ENCODE measurements at regions not wholly inside any gene's neighbourhood (a gene's known extent, or its start where the extent isn't known, plus 50 kb on each side); places are given as distances from the start of the nearest gene placed in this dataset.

- H3K27ac ChIP-seq: no peak overlapping the region
- intact Hi-C loops (cut with DNase I; ENCODE audit: low total_unique reads): no loop called here
- DNase-seq: no peak
- no peaks in the 10 kb centered on the region for H3K36me3 ChIP-seq
- no peak overlapping the region for H3K4me3 ChIP-seq
- peaks cover 0 to 12% (median 0%) of the 10 kb centered on the region in 7 donors for H3K27me3 ChIP-seq (replicated peaks in 1 of 7)
- H3K4me1 ChIP-seq: no peaks in the 10 kb centered on the region
- peaks cover 0 to 7% (median 0%) of the 10 kb centered on the region in 8 donors for H3K9me3 ChIP-seq
- TF ChIP-seq POLR2A (IDR thresholded peaks at IDR 0.05): no peak
- TF ChIP-seq POLR2AphosphoS5 (IDR thresholded peaks at IDR 0.05): no peak
- no peak for TF ChIP-seq CTCF (IDR thresholded peaks at IDR 0.05 in 8 of 11, conservative IDR thresholded peaks at IDR 0.05 in 3 of 11)
- WGBS, 5 donors: 73 to 89% (median 86%) methylated on average over 1 of the region's 1 CpG
Measured at GRCh38 chr20:52530571-52530970, 339.0 kb upstream of the ZFP64 start.

- TF ChIP-seq POLR2A (IDR thresholded peaks at IDR 0.05) (no peak), CTCF (IDR thresholded peaks at IDR 0.05 in 8 of 11, conservative IDR thresholded peaks at IDR 0.05 in 3 of 11) (no peak), POLR2AphosphoS5 (IDR thresholded peaks at IDR 0.05) (no peak)
Measured at GRCh38 chr20:52529826-52530225, 338.2 kb upstream of the ZFP64 start.

GRCh38 chr20:52524861-52525260 is 333.3 kb upstream of the ZFP64 start:
- H3K36me3 ChIP-seq: no peaks in the 10 kb centered on the region
- no peak for DNase-seq
- intact Hi-C loops (cut with DNase I; ENCODE audit: low total_unique reads): no loop called here
- no peak overlapping the region for H3K27ac ChIP-seq
- H3K27me3 ChIP-seq (replicated peaks in 1 of 7): peaks cover 0 to 11% (median 0%) of the 10 kb centered on the region in 7 donors
- 54 to 90% (median 64%) methylated on average over 2 of the region's 2 CpGs for WGBS, 5 donors
- TF ChIP-seq CTCF (IDR thresholded peaks at IDR 0.05 in 8 of 11, conservative IDR thresholded peaks at IDR 0.05 in 3 of 11): no peak
- TF ChIP-seq POLR2AphosphoS5 (IDR thresholded peaks at IDR 0.05): no peak
- TF ChIP-seq POLR2A (IDR thresholded peaks at IDR 0.05): no peak
- H3K9me3 ChIP-seq: peaks cover 0 to 14% (median 4%) of the 10 kb centered on the region in 8 donors
- no peak overlapping the region for H3K4me3 ChIP-seq
- no peaks in the 10 kb centered on the region for H3K4me1 ChIP-seq

More at GRCh38 chr20:52529826-52530225, 338.2 kb upstream of the ZFP64 start:
- no peak for DNase-seq
- 57 to 71% (median 68%) methylated on average over 7 of the region's 7 CpGs for WGBS, 5 donors
- Histone ChIP-seq H3K36me3 (no peaks in the 10 kb centered on the region), H3K4me1 (no peaks in the 10 kb centered on the region), H3K27me3 (replicated peaks in 1 of 7) (peaks cover 0 to 12% (median 0%) of the 10 kb centered on the region in 7 donors), H3K4me3 (no peak overlapping the region), H3K27ac (no peak overlapping the region), H3K9me3 (peaks cover 0 to 7% (median 0%) of the 10 kb centered on the region in 8 donors)
- intact Hi-C loops (cut with DNase I; ENCODE audit: low total_unique reads): no loop called here

- no peak for DNase-seq
- Histone ChIP-seq H3K27ac (no peak overlapping the region), H3K36me3 (no peaks in the 10 kb centered on the region), H3K27me3 (replicated peaks in 1 of 7) (no peaks in the 10 kb centered on the region), H3K4me3 (no peak overlapping the region), H3K4me1 (no peaks in the 10 kb centered on the region), H3K9me3 (peaks cover 0 to 19% (median 8%) of the 10 kb centered on the region in 8 donors)
- WGBS, 5 donors: 42 to 58% (median 49%) methylated on average over 3 of the region's 3 CpGs
- TF ChIP-seq POLR2AphosphoS5 (IDR thresholded peaks at IDR 0.05) (no peak), POLR2A (IDR thresholded peaks at IDR 0.05) (no peak), CTCF (IDR thresholded peaks at IDR 0.05 in 8 of 11, conservative IDR thresholded peaks at IDR 0.05 in 3 of 11) (no peak)
- intact Hi-C loops (cut with DNase I; ENCODE audit: low total_unique reads): no loop called here
Measured at GRCh38 chr20:52518735-52519134, 327.2 kb upstream of the ZFP64 start.

Data from spleen (tissue), 11 donors.